ENCODE measurements at regions not wholly inside any gene's neighbourhood (a gene's known extent, or its start where the extent isn't known, plus 50 kb on each side); places are given as distances from the start of the nearest gene placed in this dataset.

GRCh38 chr3:1002010-1002409, 90.8 kb upstream of the CNTN6 start:
- H3K9me3 ChIP-seq (ENCODE audit: severe bottlenecking) = no peaks in the 10 kb centered on the region
- H3K27me3 ChIP-seq (ENCODE audit: insufficient read depth, low read depth, severe bottlenecking) = no peaks in the 10 kb centered on the region
- H3K27ac ChIP-seq = no peak overlapping the region
- no peaks in the 10 kb centered on the region for H3K36me3 ChIP-seq
- DNase-seq = no peak
- TF ChIP-seq CTCF (IDR thresholded peaks at IDR 0.05; ENCODE audit: low read depth, low read length) = no peak
- no peak overlapping the region for H3K4me3 ChIP-seq (ENCODE audit: low read depth, low read length)

GRCh38 chr3:1007866-1008265, 85.0 kb upstream of the CNTN6 start:
- no peaks in the 10 kb centered on the region for H3K27me3 ChIP-seq (ENCODE audit: insufficient read depth, low read depth, severe bottlenecking)
- no peak overlapping the region for H3K27ac ChIP-seq
- H3K36me3 ChIP-seq = no peaks in the 10 kb centered on the region
- no peak overlapping the region for H3K4me3 ChIP-seq (ENCODE audit: low read depth, low read length)
- H3K9me3 ChIP-seq (ENCODE audit: severe bottlenecking) = no peaks in the 10 kb centered on the region
- no peak for DNase-seq
- TF ChIP-seq CTCF (IDR thresholded peaks at IDR 0.05; ENCODE audit: low read depth, low read length) = no peak

- no peak overlapping the region for H3K27ac ChIP-seq
- no peaks in the 10 kb centered on the region for H3K36me3 ChIP-seq
- DNase-seq = no peak
- no peak overlapping the region for H3K4me3 ChIP-seq (ENCODE audit: low read depth, low read length)
- no peaks in the 10 kb centered on the region for H3K27me3 ChIP-seq (ENCODE audit: insufficient read depth, low read depth, severe bottlenecking)
- no peaks in the 10 kb centered on the region for H3K9me3 ChIP-seq (ENCODE audit: severe bottlenecking)
- TF ChIP-seq CTCF (IDR thresholded peaks at IDR 0.05; ENCODE audit: low read depth, low read length) = no peak
These were observed 82.6 kb upstream of the CNTN6 start for GRCh38 chr3:1010228-1010627.

GRCh38 chr3:1015826-1016225, 77.0 kb upstream of the CNTN6 start:
- no peak for TF ChIP-seq CTCF (IDR thresholded peaks at IDR 0.05; ENCODE audit: low read depth, low read length)

GRCh38 chr3:1017870-1018269, 75.0 kb upstream of the CNTN6 start:
- no peak for DNase-seq
- TF ChIP-seq CTCF (IDR thresholded peaks at IDR 0.05; ENCODE audit: low read depth, low read length) = no peak

More at GRCh38 chr3:1015826-1016225, 77.0 kb upstream of the CNTN6 start:
- Histone ChIP-seq H3K9me3 (ENCODE audit: severe bottlenecking) (no peaks in the 10 kb centered on the region), H3K4me3 (ENCODE audit: low read depth, low read length) (no peak overlapping the region), H3K36me3 (no peaks in the 10 kb centered on the region), H3K27ac (no peak overlapping the region), H3K27me3 (ENCODE audit: insufficient read depth, low read depth, severe bottlenecking) (no peaks in the 10 kb centered on the region)
- DNase-seq = no peak

GRCh38 chr3:1019157-1019556, 73.7 kb upstream of the CNTN6 start:
- no peak for TF ChIP-seq CTCF (IDR thresholded peaks at IDR 0.05; ENCODE audit: low read depth, low read length)
- DNase-seq = no peak
- Histone ChIP-seq H3K9me3 (ENCODE audit: severe bottlenecking) (no peaks in the 10 kb centered on the region), H3K4me3 (ENCODE audit: low read depth, low read length) (no peak overlapping the region), H3K36me3 (no peaks in the 10 kb centered on the region), H3K27me3 (ENCODE audit: insufficient read depth, low read depth, severe bottlenecking) (no peaks in the 10 kb centered on the region), H3K27ac (no peak overlapping the region)

More at GRCh38 chr3:1017870-1018269, 75.0 kb upstream of the CNTN6 start:
- no peak overlapping the region for H3K27ac ChIP-seq
- H3K9me3 ChIP-seq (ENCODE audit: severe bottlenecking) = no peaks in the 10 kb centered on the region
- no peak overlapping the region for H3K4me3 ChIP-seq (ENCODE audit: low read depth, low read length)
- H3K36me3 ChIP-seq = no peaks in the 10 kb centered on the region
- H3K27me3 ChIP-seq (ENCODE audit: insufficient read depth, low read depth, severe bottlenecking) = no peaks in the 10 kb centered on the region
